HCT116 (cell line): ENCODE measurements at regions not wholly inside any gene's neighbourhood (a gene's known extent, or its start where the extent isn't known, plus 50 kb on each side); places are given as distances from the start of the nearest gene placed in this dataset.

Experiments
- ATAC-seq: fragments of 200-7000 bp; cut with Tn5 transposase; 2 replicates; pipeline ENCODE4 v1.9.1; 2020; ENCODE audit warnings: mild to moderate bottlenecking, moderate library complexity
- BruUV-seq: library from RNA; stranded (reverse); fragments of 400-500 nt; replicated peaks from 2 replicates; lab custom pipeline; 2021; lab: Mats Ljungman, UMichigan
- CTCF ChIA-PET: fragments of 300-600 bp; sonication (Branson Sonifier 250); formaldehyde crosslinking; loops from one replicate; lab custom pipeline; 2021; ENCODE audit warnings: antibody characterized with exemption; lab: Charles Lee
- POLR2A ChIA-PET: fragments of 300-600, 350-600 bp; sonication (Branson Sonifier 250); formaldehyde crosslinking; loops from one replicate; lab custom pipeline; 2021; ENCODE audit warnings: antibody characterized with exemption; lab: Charles Lee
- RAD21 ChIA-PET, 2 experiments: fragments of 300-600 bp; sonication (Branson Sonifier 250); formaldehyde crosslinking; loops; one replicate each; lab custom pipeline; 2023; ENCODE audit warnings: low total read pairs in 2 of 2; ENCODE audit not compliant: uncharacterized antibody in 2 of 2, unreplicated experiment in 2 of 2, low non-redundant PET in 1 of 2; lab: Charles Lee
- DNase-seq: peaks from one replicate; pipeline ENCODE4 v3.0.0-alpha.2; 2010; ENCODE audit warnings: low read depth, low spot score
- H2AFZ ChIP-seq: fragments of 200-600 bp; shearing (Covaris generic), sonication (generic); 2 replicates; pipeline ENCODE4 v1.6.1; 2017; ENCODE audit warnings: low read depth, mixed run types, mixed read lengths, antibody characterized with exemption, low read length; ENCODE audit not compliant: poor library complexity, severe bottlenecking
- H3K27ac ChIP-seq: 2 replicates; pipeline ENCODE4 v1.5.1; 2012; ENCODE audit warnings: low read depth, low read length
- H3K27me3 ChIP-seq: fragments of 200-600 bp; sonication (generic); 2 replicates; pipeline ENCODE4 v1.6.1; 2016; ENCODE audit warnings: mixed run types, low read length, mixed read lengths; ENCODE audit not compliant: insufficient read depth
- H3K36me3 ChIP-seq, 2 experiments: fragments of 200-500 bp in 1 of 2; fragments of 200-600 bp in 1 of 2; sonication (Bioruptor generic) in 1 of 2; sonication (generic) in 1 of 2; 2 replicates each; pipeline versions ENCODE4 v1.5.1 to v1.6.1; 2014 to 2016; ENCODE audit warnings: low read length in 2 of 2, inconsistent platforms in 1 of 2, mixed read lengths in 1 of 2, mixed run types in 1 of 2; ENCODE audit not compliant: insufficient read depth in 2 of 2, control insufficient read depth in 1 of 2
- H3K4me1 ChIP-seq, 2 experiments: fragments of 200-600 bp in 1 of 2; sonication (generic) in 1 of 2; 2 replicates each; pipeline versions ENCODE4 v1.5.1 to v1.6.1; 2012 to 2017; ENCODE audit warnings: low read length in 2 of 2, inconsistent platforms in 1 of 2, mild to moderate bottlenecking in 1 of 2, mixed read lengths in 1 of 2, mixed run types in 1 of 2, moderate library complexity in 1 of 2; ENCODE audit not compliant: insufficient read depth in 2 of 2, control insufficient read depth in 1 of 2
- H3K4me2 ChIP-seq: fragments of 200-600 bp; sonication (generic); 2 replicates; pipeline ENCODE4 v1.6.1; 2017; ENCODE audit warnings: mixed run types, low read length, mixed read lengths
- H3K4me3 ChIP-seq, 2 experiments: fragments of 200-600 bp in 1 of 2; sonication (generic) in 1 of 2; replicated peaks in 1 of 2; 2 replicates each; pipeline ENCODE4 v1.5.1; 2011 to 2016; ENCODE audit warnings: low read length in 2 of 2, control low read depth in 1 of 2, low read depth in 1 of 2, mild to moderate bottlenecking in 1 of 2, mixed read lengths in 1 of 2, mixed run types in 1 of 2
- H3K79me2 ChIP-seq: fragments of 200-600 bp; sonication (generic); 2 replicates; pipeline ENCODE4 v1.6.1; 2017; ENCODE audit warnings: mild to moderate bottlenecking, mixed run types, low read length, moderate library complexity, mixed read lengths; ENCODE audit not compliant: insufficient read depth
- H3K9ac ChIP-seq: fragments of 200-600 bp; sonication (generic); 2 replicates; pipeline ENCODE4 v1.6.1; 2016; ENCODE audit warnings: low read length, mixed read lengths
- H3K9me2 ChIP-seq: fragments of 200-600 bp; sonication (generic), shearing (Covaris generic); 2 replicates; pipeline ENCODE4 v1.6.1; 2017; ENCODE audit warnings: mixed run types, mild to moderate bottlenecking, moderate library complexity; ENCODE audit not compliant: insufficient read depth
- H3K9me3 ChIP-seq, 2 experiments: fragments of 200-500 bp in 1 of 2; fragments of 200-600 bp in 1 of 2; sonication (Bioruptor generic) in 1 of 2; sonication (generic) in 1 of 2; 2 replicates each; pipeline ENCODE4 v1.6.1; 2014 to 2017; ENCODE audit warnings: low read length in 2 of 2, mixed read lengths in 2 of 2, inconsistent platforms in 1 of 2, low read depth in 1 of 2, mild to moderate bottlenecking in 1 of 2, mixed run types in 1 of 2, moderate library complexity in 1 of 2; ENCODE audit not compliant: control insufficient read depth in 1 of 2, insufficient read depth in 1 of 2
- H4K20me1 ChIP-seq: fragments of 200-600 bp; sonication (generic), shearing (Covaris generic); 2 replicates; pipeline ENCODE4 v1.6.1; 2017; ENCODE audit warnings: mixed run types, mild to moderate bottlenecking, moderate library complexity; ENCODE audit not compliant: insufficient read depth
- CEBPB ChIP-seq: IDR thresholded peaks from 2 replicates; pipeline ENCODE4 v1.6.1; 2012; ENCODE audit warnings: low read depth
- EGR1 ChIP-seq: IDR thresholded peaks from 2 replicates; pipeline ENCODE4 v1.6.1; 2012; ENCODE audit warnings: low read depth
- ELF1 ChIP-seq: IDR thresholded peaks from 2 replicates; pipeline ENCODE4 v1.6.1; 2012; ENCODE audit warnings: low read depth, borderline replicate concordance
- EZH2 ChIP-seq: fragments of 200-600 bp; sonication (generic); IDR thresholded peaks from 2 replicates; pipeline ENCODE4 v1.6.1; 2017; ENCODE audit warnings: antibody characterized with exemption, mixed run types
- EZH2phosphoT487 ChIP-seq: fragments of 200-600 bp; IDR thresholded peaks from 2 replicates; pipeline ENCODE4 v1.6.1; 2018; ENCODE audit warnings: antibody characterized with exemption, borderline replicate concordance
- FOSL1 ChIP-seq: IDR thresholded peaks from 2 replicates; pipeline ENCODE4 v1.6.1; 2012; ENCODE audit warnings: low read depth
- JUND ChIP-seq: IDR thresholded peaks from 2 replicates; pipeline ENCODE4 v1.6.1; 2012
- RAD21 ChIP-seq: IDR thresholded peaks from 2 replicates; pipeline ENCODE4 v1.6.1; 2012; ENCODE audit warnings: low read depth, mild to moderate bottlenecking
- SIN3A ChIP-seq: IDR thresholded peaks from 2 replicates; pipeline ENCODE4 v1.6.1; 2012; ENCODE audit warnings: low read depth
- SRF ChIP-seq: IDR thresholded peaks from 2 replicates; pipeline ENCODE4 v1.6.1; 2012; ENCODE audit warnings: low read depth
- TCF7L2 ChIP-seq: IDR thresholded peaks from 2 replicates; pipeline ENCODE4 v1.7.0; 2011; ENCODE audit warnings: borderline replicate concordance, inconsistent platforms; ENCODE audit not compliant: insufficient read depth, insufficient read length; ENCODE audit errors: extremely low read depth
- YY1 ChIP-seq: IDR thresholded peaks from 2 replicates; pipeline ENCODE4 v1.6.1; 2011; ENCODE audit warnings: low read length, low read depth, moderate library complexity, mild to moderate bottlenecking; ENCODE audit not compliant: insufficient replicate concordance; ENCODE audit errors: extremely low read depth
- ZFX ChIP-seq: fragments of 450-650 bp; IDR thresholded peaks from 2 replicates; pipeline ENCODE4 v1.6.1; 2017
- ZNF274 ChIP-seq: fragments of 200-500 bp; sonication (Bioruptor generic); IDR thresholded peaks from 2 replicates; pipeline ENCODE4 v1.6.1; 2014; ENCODE audit warnings: mild to moderate bottlenecking, low read depth, low read length, inconsistent platforms
- intact Hi-C: fragments of 100-400 bp; cut with micrococcal nuclease; formaldehyde crosslinking; loops from 2 replicates; pipeline ENCODE4 v1.10.0; 2022
- TF ChIP-seq, protein P1 (sequence below): IDR thresholded peaks from 2 replicates; pipeline ENCODE4 v1.6.1; 2011; ENCODE audit warnings: mild to moderate bottlenecking, low read length, moderate library complexity; ENCODE audit not compliant: insufficient replicate concordance; ENCODE audit errors: extremely low read depth

DNA sequence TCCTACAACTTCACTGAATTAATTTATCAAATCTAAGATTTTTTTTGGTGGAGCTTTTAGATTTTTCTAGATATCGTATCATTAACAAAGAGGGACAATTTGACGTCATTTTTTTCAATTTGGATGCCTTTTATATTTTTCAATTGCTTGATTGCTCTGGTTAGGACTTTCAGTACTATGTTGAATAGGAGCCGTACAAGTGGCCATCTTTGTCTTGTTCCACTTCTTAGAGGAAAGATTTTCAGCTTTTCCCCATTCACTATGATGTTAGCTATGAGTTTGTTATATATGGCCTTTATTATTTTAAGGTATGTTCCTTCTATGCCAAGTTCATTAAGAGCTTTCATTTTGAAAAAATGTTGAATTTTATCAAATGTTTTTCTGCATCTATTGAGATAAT is 86.4 kb upstream of the MYCN start:
- H3K4me3 ChIP-seq, result no peak overlapping the region
- ATAC-seq (no peak), DNase-seq (no peak)
- no TSS peak for BruUV-seq
- H3K27me3 ChIP-seq, result peaks cover 4% of the 10 kb centered on the region; the same call in 1 of the 2 replicates
- no peaks in the 10 kb centered on the region for H3K4me1 ChIP-seq
- no peaks in the 10 kb centered on the region for H3K9me2 ChIP-seq
- H3K9ac ChIP-seq, result no peak overlapping the region
- no peak overlapping the region for H3K4me2 ChIP-seq
- no peak overlapping the region for H2AFZ ChIP-seq
- H3K79me2 ChIP-seq, result no peaks in the 10 kb centered on the region
- POLR2A ChIA-PET, result no interaction called here
- no peaks in the 10 kb centered on the region for H3K9me3 ChIP-seq
- CTCF ChIA-PET, result interaction anchor here (0.7 kb wide), 1 partner anchor 252 kb away, joined by 3 read pairs; no protein-coding TSS in a partner anchor
- no peak for TF ChIP-seq ZFX
- TF ChIP-seq EZH2, result no peak
- TF ChIP-seq RAD21, result no peak
- no peak for TF ChIP-seq EZH2phosphoT487
- no peak for TF ChIP-seq FOSL1
- TF ChIP-seq ELF1, result no peak
- TF ChIP-seq, protein P1, sequence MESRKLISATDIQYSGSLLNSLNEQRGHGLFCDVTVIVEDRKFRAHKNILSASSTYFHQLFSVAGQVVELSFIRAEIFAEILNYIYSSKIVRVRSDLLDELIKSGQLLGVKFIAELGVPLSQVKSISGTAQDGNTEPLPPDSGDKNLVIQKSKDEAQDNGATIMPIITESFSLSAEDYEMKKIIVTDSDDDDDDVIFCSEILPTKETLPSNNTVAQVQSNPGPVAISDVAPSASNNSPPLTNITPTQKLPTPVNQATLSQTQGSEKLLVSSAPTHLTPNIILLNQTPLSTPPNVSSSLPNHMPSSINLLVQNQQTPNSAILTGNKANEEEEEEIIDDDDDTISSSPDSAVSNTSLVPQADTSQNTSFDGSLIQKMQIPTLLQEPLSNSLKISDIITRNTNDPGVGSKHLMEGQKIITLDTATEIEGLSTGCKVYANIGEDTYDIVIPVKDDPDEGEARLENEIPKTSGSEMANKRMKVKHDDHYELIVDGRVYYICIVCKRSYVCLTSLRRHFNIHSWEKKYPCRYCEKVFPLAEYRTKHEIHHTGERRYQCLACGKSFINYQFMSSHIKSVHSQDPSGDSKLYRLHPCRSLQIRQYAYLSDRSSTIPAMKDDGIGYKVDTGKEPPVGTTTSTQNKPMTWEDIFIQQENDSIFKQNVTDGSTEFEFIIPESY, result no peak
- no peak for TF ChIP-seq SIN3A
- TF ChIP-seq CEBPB, result no peak
- no peak for TF ChIP-seq JUND
- TF ChIP-seq TCF7L2, result no peak
- no peak for TF ChIP-seq YY1
- TF ChIP-seq ZNF274, result no peak
- no peak for TF ChIP-seq EGR1
- TF ChIP-seq SRF, result no peak
- H4K20me1 ChIP-seq, result no peaks in the 10 kb centered on the region
- H3K36me3 ChIP-seq, result no peaks in the 10 kb centered on the region
- RAD21 ChIA-PET, result no interaction called here
- intact Hi-C loops, result no loop called here
- H3K27ac ChIP-seq, result no peak overlapping the region
